ENCODE measurements at regions not wholly inside any gene's neighbourhood (a gene's known extent, or its start where the extent isn't known, plus 50 kb on each side); places are given as distances from the start of the nearest gene placed in this dataset.

GRCh38 chr3:154795582-154795981 lies 284.5 kb upstream of the MME start:
- Histone ChIP-seq H4K20me1 (ENCODE audit: control insufficient read depth, insufficient read depth, low read length, poor library complexity, severe bottlenecking) (no peaks in the 10 kb centered on the region), H3K4me2 (replicated peaks; ENCODE audit: low read depth, low read length, poor library complexity, severe bottlenecking) (no peak overlapping the region), H3K4me3 (ENCODE audit: control extremely low read depth in 1 of 5, extremely low read depth in 1 of 5, insufficient read depth in 1 of 5, low read depth in 2 of 5, low read length in 4 of 5) (no peak overlapping the region), H3K36me3 (replicated peaks in 1 of 2; ENCODE audit: control extremely low read depth in 1 of 2, control insufficient read depth in 1 of 2, extremely low read depth in 1 of 2, insufficient read depth in 2 of 2, low read length in 1 of 2) (no peaks in the 10 kb centered on the region), H3K9ac (ENCODE audit: low read length) (no peak overlapping the region), H3K27me3 (replicated peaks in 1 of 4; ENCODE audit: control extremely low read depth in 1 of 4, control insufficient read depth in 3 of 4, insufficient read depth in 4 of 4, low read length in 3 of 4) (no peaks in the 10 kb centered on the region), H3K9me3 (ENCODE audit: control extremely low read depth in 1 of 3, control insufficient read depth in 2 of 3, insufficient read depth in 1 of 3, low read length in 2 of 3) (no peaks in the 10 kb centered on the region), H3K4me1 (ENCODE audit: control insufficient read depth in 2 of 2, insufficient read depth in 2 of 2, low read length in 2 of 2) (no peaks in the 10 kb centered on the region), H3K79me2 (ENCODE audit: control insufficient read depth, insufficient read depth, low read length) (no peaks in the 10 kb centered on the region), H2AFZ (ENCODE audit: insufficient read depth, low read depth, low read length, poor library complexity, severe bottlenecking) (no peak overlapping the region), H3K27ac (ENCODE audit: low read length in 2 of 2) (no peak overlapping the region)
- intact Hi-C loops (cut with micrococcal nuclease): no loop called here
- Mint-ChIP-seq H3K4me3 (no peak overlapping the region), H3K27me3 (no peaks in the 10 kb centered on the region), H3K27ac (no peak overlapping the region), H3K9me3 (ENCODE audit: insufficient read depth) (no peaks in the 10 kb centered on the region), H3K4me1 (no peaks in the 10 kb centered on the region)
- CTCF ChIA-PET: no interaction called here
- no peak for ATAC-seq (ENCODE audit: low read depth)
- 13% methylated on average over 1 of the region's 2 CpGs for WGBS (ENCODE audit: insufficient coverage)
- POLR2A ChIA-PET: no interaction called here
- no peak for TF ChIP-seq EZH2 (IDR thresholded peaks at IDR 0.05; ENCODE audit: borderline replicate concordance, insufficient read depth, low read depth, low read length, poor library complexity, severe bottlenecking)
- no peak for DNase-seq

DNA sequence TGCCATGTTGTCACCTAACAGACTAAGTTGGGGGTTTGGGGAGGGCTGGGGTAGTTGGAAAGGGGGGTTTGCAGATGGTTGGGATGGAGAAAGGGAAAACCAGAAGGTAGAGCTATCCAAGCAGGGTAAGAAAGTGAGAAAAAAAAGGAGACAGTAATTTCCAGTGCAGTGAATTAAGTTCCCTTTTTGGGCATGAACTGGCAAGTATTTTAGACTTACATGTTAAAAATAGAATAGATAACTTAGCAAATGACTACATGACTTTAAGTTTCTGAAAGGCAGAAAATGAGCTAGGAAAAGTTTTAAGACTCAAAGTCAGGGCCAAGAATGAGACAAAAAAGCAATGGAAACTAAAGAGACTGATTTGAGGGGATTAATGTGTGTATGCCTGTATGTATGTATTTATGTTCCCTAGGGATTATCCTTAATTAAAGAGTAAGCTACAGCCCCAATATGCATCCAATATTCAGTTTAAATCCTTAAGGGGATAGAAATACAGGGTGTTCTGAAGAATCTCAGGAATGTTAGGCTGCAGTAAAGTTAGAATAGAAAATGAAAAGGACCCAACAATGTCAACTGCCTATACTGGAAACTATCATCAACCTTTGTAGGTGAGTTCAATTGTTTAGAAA lies 285.2 kb upstream of the MME start:
- H4K20me1 ChIP-seq (ENCODE audit: control insufficient read depth, insufficient read depth, low read length, poor library complexity, severe bottlenecking): no peaks in the 10 kb centered on the region
- H3K27me3 ChIP-seq (replicated peaks in 1 of 4; ENCODE audit: control extremely low read depth in 1 of 4, control insufficient read depth in 3 of 4, insufficient read depth in 4 of 4, low read length in 3 of 4): no peaks in the 10 kb centered on the region
- DNase-seq (no peak), ATAC-seq (ENCODE audit: low read depth) (no peak)
- H2AFZ ChIP-seq (ENCODE audit: insufficient read depth, low read depth, low read length, poor library complexity, severe bottlenecking): no peak overlapping the region
- Mint-ChIP-seq H3K27me3 (no peaks in the 10 kb centered on the region), H3K27ac (no peak overlapping the region), H3K9me3 (ENCODE audit: insufficient read depth) (no peaks in the 10 kb centered on the region), H3K4me3 (no peak overlapping the region), H3K4me1 (no peaks in the 10 kb centered on the region)
- TF ChIP-seq, protein P1, sequence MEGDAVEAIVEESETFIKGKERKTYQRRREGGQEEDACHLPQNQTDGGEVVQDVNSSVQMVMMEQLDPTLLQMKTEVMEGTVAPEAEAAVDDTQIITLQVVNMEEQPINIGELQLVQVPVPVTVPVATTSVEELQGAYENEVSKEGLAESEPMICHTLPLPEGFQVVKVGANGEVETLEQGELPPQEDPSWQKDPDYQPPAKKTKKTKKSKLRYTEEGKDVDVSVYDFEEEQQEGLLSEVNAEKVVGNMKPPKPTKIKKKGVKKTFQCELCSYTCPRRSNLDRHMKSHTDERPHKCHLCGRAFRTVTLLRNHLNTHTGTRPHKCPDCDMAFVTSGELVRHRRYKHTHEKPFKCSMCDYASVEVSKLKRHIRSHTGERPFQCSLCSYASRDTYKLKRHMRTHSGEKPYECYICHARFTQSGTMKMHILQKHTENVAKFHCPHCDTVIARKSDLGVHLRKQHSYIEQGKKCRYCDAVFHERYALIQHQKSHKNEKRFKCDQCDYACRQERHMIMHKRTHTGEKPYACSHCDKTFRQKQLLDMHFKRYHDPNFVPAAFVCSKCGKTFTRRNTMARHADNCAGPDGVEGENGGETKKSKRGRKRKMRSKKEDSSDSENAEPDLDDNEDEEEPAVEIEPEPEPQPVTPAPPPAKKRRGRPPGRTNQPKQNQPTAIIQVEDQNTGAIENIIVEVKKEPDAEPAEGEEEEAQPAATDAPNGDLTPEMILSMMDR (IDR thresholded peaks at IDR 0.05): no peak
- TF ChIP-seq EZH2 (IDR thresholded peaks at IDR 0.05; ENCODE audit: borderline replicate concordance, insufficient read depth, low read depth, low read length, poor library complexity, severe bottlenecking): no peak
- H3K4me1 ChIP-seq (ENCODE audit: control insufficient read depth in 2 of 2, insufficient read depth in 2 of 2, low read length in 2 of 2): no peaks in the 10 kb centered on the region
- no peak overlapping the region for H3K4me3 ChIP-seq (ENCODE audit: control extremely low read depth in 1 of 5, extremely low read depth in 1 of 5, insufficient read depth in 1 of 5, low read depth in 2 of 5, low read length in 4 of 5)
- H3K9ac ChIP-seq (ENCODE audit: low read length): no peak overlapping the region
- ChIA-PET CTCF (no interaction called here), POLR2A (no interaction called here)
- H3K27ac ChIP-seq (ENCODE audit: low read length in 2 of 2): no peak overlapping the region
- no peaks in the 10 kb centered on the region for H3K36me3 ChIP-seq (replicated peaks in 1 of 2; ENCODE audit: control extremely low read depth in 1 of 2, control insufficient read depth in 1 of 2, extremely low read depth in 1 of 2, insufficient read depth in 2 of 2, low read length in 1 of 2)
- H3K9me3 ChIP-seq (ENCODE audit: control extremely low read depth in 1 of 3, control insufficient read depth in 2 of 3, insufficient read depth in 1 of 3, low read length in 2 of 3): no peaks in the 10 kb centered on the region
- intact Hi-C loops (cut with micrococcal nuclease): no loop called here
- no peak overlapping the region for H3K4me2 ChIP-seq (replicated peaks; ENCODE audit: low read depth, low read length, poor library complexity, severe bottlenecking)
- no peaks in the 10 kb centered on the region for H3K79me2 ChIP-seq (ENCODE audit: control insufficient read depth, insufficient read depth, low read length)

Data from B cell (primary cell).